ENCODE measurements at regions not wholly inside any gene's neighbourhood (a gene's known extent, or its start where the extent isn't known, plus 50 kb on each side); places are given as distances from the start of the nearest gene placed in this dataset.
A peak's percentile ranks its signal among the peaks of the same experiment; 100 is the strongest.

- Mint-ChIP-seq H3K27me3 (ENCODE audit: low read depth) (no peaks in the 10 kb centered on the region), H3K27ac (no peak overlapping the region), H3K36me3 (ENCODE audit: low read depth) (no peaks in the 10 kb centered on the region), H3K4me3 (no peak overlapping the region), H3K9me3 (peaks cover 7% of the 10 kb centered on the region), H3K4me1 (no peaks in the 10 kb centered on the region)
- TF ChIP-seq CTCF (IDR thresholded peaks at IDR 0.05; ENCODE audit: unreplicated experiment in 3 of 3), result no peak
These were observed 120.9 kb upstream of the PFN2 start for GRCh38 chr3:150091626-150092025.

GRCh38 chr3:150090877-150091276, 120.2 kb upstream of the PFN2 start:
- Mint-ChIP-seq H3K27me3 (ENCODE audit: low read depth) (no peaks in the 10 kb centered on the region), H3K36me3 (ENCODE audit: low read depth) (no peaks in the 10 kb centered on the region), H3K4me1 (no peaks in the 10 kb centered on the region), H3K27ac (no peak overlapping the region), H3K9me3 (peaks cover 7% of the 10 kb centered on the region), H3K4me3 (no peak overlapping the region)
- TF ChIP-seq CTCF (IDR thresholded peaks at IDR 0.05; ENCODE audit: unreplicated experiment in 3 of 3), result no peak

- Mint-ChIP-seq H3K27ac (no peak overlapping the region), H3K27me3 (ENCODE audit: low read depth) (no peaks in the 10 kb centered on the region), H3K36me3 (ENCODE audit: low read depth) (no peaks in the 10 kb centered on the region), H3K4me3 (no peak overlapping the region), H3K9me3 (peaks cover 7% of the 10 kb centered on the region), H3K4me1 (peaks cover under 1% of the 10 kb centered on the region)
- no peak for TF ChIP-seq CTCF (IDR thresholded peaks at IDR 0.05; ENCODE audit: unreplicated experiment in 3 of 3)
These were observed 119.3 kb upstream of the PFN2 start for GRCh38 chr3:150090006-150090405.

DNA sequence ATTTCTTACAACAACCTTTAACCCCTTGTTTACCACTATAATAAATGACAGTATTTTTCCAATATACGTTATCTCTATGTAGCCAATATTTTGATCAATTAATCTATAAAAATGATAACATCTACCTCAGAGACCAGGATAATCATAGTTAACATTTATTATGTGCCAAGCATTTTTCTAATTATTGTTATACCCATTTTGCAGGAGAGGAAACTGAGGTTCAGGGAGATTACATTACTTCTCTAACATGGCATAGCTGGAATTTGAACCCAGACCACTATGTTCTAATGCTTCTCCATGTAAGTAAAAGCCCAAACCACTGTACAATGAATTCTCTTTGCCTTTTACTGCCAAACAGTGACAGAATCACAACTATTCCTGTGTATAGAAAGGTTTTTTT, 113.4 kb upstream of the PFN2 start:
- Mint-ChIP-seq H3K4me1 (peaks cover 51% of the 10 kb centered on the region), H3K27me3 (ENCODE audit: low read depth) (no peaks in the 10 kb centered on the region), H3K4me3 (no peak overlapping the region), H3K36me3 (ENCODE audit: low read depth) (no peaks in the 10 kb centered on the region), H3K9me3 (peaks cover 7% of the 10 kb centered on the region), H3K27ac (peak overlapping the region in 1 of 3 experiments; percentile 94)
- TF ChIP-seq CTCF (IDR thresholded peaks at IDR 0.05; ENCODE audit: unreplicated experiment in 3 of 3), result no peak

DNA sequence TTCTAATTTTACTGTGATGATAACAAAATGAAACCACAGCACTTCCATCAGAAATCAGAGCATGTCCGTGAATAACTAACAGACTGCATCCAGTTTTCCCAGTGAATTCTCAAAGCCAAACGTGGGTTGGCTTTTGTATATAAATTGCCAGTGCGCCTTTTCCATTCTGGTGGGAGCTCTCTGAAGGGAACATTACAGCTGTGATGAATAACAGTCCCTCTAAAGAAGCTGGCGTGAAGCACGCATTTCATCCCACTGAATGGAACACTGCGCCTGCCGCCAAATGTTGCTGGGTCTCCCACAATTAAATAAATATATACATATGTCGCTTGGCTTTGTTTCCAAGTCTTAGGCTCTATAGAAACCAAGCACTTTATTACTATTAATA, 113.0 kb upstream of the PFN2 start:
- peaks cover 6% of the 10 kb centered on the region for H3K9me3 Mint-ChIP-seq
- H3K36me3 Mint-ChIP-seq (ENCODE audit: low read depth), result no peaks in the 10 kb centered on the region
- TF ChIP-seq CTCF (IDR thresholded peaks at IDR 0.05; ENCODE audit: unreplicated experiment in 3 of 3), result no peak
- peak overlapping the region; percentile 7 to 94 (median 59) for H3K27ac Mint-ChIP-seq
- H3K27me3 Mint-ChIP-seq (ENCODE audit: low read depth), result no peaks in the 10 kb centered on the region
- peak overlapping the region in 2 of 3 experiments; percentile 35 to 57 for H3K4me3 Mint-ChIP-seq
- peaks cover 56% of the 10 kb centered on the region for H3K4me1 Mint-ChIP-seq

- no peaks in the 10 kb centered on the region for H3K36me3 Mint-ChIP-seq (ENCODE audit: low read depth)
- H3K9me3 Mint-ChIP-seq, result peaks cover 3% of the 10 kb centered on the region
- peak overlapping the region in 2 of 3 experiments; percentile 35 to 57 for H3K4me3 Mint-ChIP-seq
- H3K4me1 Mint-ChIP-seq, result peaks cover 58% of the 10 kb centered on the region
- TF ChIP-seq CTCF (IDR thresholded peaks at IDR 0.05; ENCODE audit: unreplicated experiment in 3 of 3), result no peak
- H3K27ac Mint-ChIP-seq, result peak overlapping the region; percentile 7 to 94 (median 59)
- no peaks in the 10 kb centered on the region for H3K27me3 Mint-ChIP-seq (ENCODE audit: low read depth)
These were observed 112.4 kb upstream of the PFN2 start for GRCh38 chr3:150082898-150083654.
